ENCODE measurements at regions not wholly inside any gene's neighbourhood (a gene's known extent, or its start where the extent isn't known, plus 50 kb on each side); places are given as distances from the start of the nearest gene placed in this dataset.

- no peak for DNase-seq (ENCODE audit: low spot score)
These were observed 75.9 kb upstream of the SEMA6A start for GRCh38 chr5:116650544-116650943.

DNA sequence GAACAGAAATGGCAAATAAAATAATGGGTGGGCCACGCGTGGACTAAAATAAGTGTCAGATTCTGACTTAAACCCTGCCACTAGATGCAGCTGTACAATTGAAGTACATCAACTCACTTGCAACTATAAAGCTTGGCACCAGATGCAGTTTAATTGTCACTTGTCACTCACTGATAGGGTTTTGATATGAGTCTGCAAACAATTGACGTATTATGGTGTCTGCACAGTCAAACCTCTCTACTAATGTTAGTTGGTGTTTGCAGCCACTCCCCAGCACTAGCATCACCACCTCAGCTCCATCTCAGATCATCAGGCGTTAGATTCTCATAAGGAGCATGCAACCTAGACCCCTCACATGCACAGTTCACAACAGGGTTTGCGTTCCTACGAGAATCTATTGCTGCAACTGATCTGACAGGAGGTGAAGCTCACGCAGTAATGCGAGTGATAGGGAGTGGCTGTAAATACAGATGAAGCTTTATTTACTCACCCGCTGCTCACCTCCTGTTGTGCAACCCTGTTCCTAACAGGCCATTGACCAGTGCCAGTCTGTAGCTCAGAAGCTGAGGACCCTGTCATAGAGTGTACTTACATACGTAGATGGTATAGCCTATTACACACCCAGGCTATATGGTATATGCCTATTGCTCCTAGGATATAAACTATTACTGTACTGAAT, 72.1 kb upstream of the SEMA6A start:
- no peak for DNase-seq (ENCODE audit: low spot score)

- no peak for DNase-seq (ENCODE audit: low spot score)
These were observed 71.0 kb upstream of the SEMA6A start for GRCh38 chr5:116645627-116646026.

- DNase-seq (ENCODE audit: low spot score) = no peak
These were observed 65.6 kb upstream of the SEMA6A start for GRCh38 chr5:116640236-116640635.

DNA sequence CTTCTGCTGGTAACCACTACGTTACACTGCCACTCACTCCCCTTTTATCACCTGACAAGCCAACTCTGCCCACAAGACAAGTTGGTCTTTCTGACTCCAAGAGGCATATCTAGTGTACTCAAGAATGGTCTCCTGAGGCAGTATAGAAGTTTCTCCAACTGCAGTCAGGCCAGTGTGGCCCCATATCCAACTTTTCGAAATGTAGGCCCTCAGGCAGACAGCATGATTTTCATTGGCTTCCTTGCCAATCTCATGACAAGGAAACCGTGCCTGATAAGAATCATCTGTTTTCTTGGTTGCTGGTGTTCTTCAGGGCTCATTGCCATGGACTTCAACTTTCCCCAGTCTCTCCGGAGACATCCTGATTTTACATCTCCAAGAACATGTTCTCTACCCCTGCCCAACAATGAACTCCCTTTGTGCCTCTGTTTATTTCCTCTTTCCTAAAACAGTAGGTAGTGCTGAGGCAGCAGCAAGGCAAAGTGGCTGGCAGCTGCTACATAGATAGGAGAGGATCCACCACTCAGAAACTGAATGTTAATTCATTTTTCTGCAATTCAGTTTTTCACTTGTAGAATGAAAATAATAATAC, 62.6 kb upstream of the SEMA6A start:
- no peak for DNase-seq (ENCODE audit: low spot score)

- DNase-seq (ENCODE audit: low spot score) = no peak
These were observed 58.3 kb upstream of the SEMA6A start for GRCh38 chr5:116632890-116633289.

DNA sequence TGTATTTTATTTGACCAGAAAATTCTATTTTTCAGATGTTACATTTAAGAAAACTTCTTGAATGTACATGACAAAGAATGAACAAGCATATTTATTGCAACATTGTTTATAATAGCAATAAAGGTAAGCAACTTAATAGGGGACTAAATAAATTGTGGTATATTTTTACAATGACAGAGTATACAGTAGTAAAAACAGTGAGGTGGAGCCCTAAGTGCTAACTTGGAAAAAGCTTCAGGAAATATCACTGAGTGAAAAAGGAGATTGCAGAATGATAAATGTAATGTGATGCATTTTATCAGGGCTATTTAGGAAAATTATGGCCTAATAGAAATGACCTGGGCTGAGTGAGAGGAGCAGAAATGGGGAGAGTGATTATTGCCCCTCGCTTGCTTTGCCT, 56.5 kb upstream of the SEMA6A start:
- DNase-seq (ENCODE audit: low spot score) = no peak

GRCh38 chr5:116629168-116629567, 54.5 kb upstream of the SEMA6A start:
- DNase-seq (ENCODE audit: low spot score) = no peak

GRCh38 chr5:116626945-116627679, 52.5 kb upstream of the SEMA6A start:
- no peak for DNase-seq (ENCODE audit: low spot score)

DNA sequence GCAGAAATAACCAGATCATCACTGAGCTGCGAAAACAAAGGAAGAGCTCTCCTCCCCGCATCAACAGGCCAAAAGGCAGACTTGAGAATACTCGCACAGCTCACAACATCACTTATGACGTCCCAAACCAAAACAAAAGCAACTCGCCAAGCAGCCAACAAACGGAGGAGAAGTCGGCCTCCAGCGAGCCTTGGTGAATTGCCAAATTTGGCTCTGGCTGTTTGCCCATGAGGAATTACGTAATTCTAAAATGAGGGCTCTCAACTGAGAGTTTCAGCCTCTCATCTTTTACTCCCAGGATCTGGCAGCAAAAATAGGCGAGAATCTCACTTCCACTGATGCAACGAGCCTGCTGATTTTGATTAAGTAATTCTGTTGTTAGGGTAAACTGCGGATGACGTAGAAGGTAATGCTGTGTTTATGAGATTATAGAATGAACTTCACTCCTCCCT, 51.7 kb upstream of the SEMA6A start:
- no peak for DNase-seq (ENCODE audit: low spot score)
